DND-41 (cell line): ENCODE measurements at regions not wholly inside any gene's neighbourhood (a gene's known extent, or its start where the extent isn't known, plus 50 kb on each side); places are given as distances from the start of the nearest gene placed in this dataset.

ENCODE experiments used
- ATAC-seq: fragments of 200-7000 bp; cut with Tn5 transposase; 3 replicates; pipeline ENCODE4 v1.9.1; 2021; ENCODE audit warnings: low read depth; ENCODE audit not compliant: insufficient read depth
- DNase-seq: peaks from one replicate; pipeline ENCODE4 v3.0.0-alpha.2; 2020
- H2AFZ ChIP-seq: 2 replicates; pipeline ENCODE4 v1.6.0; 2012; ENCODE audit warnings: low read depth, low read length
- H3K27ac ChIP-seq: 2 replicates; pipeline ENCODE4 v1.5.1; 2012; ENCODE audit warnings: low read length, inconsistent platforms
- H3K27me3 ChIP-seq: fragments of 200-600 bp; sonication (generic); 2 replicates; pipeline ENCODE4 v1.6.0; 2012; ENCODE audit warnings: low read length, mild to moderate bottlenecking, inconsistent platforms; ENCODE audit not compliant: insufficient read depth, poor library complexity
- H3K36me3 ChIP-seq: 2 replicates; pipeline ENCODE4 v1.5.1; 2012; ENCODE audit warnings: low read length, inconsistent platforms; ENCODE audit not compliant: insufficient read depth
- H3K4me1 ChIP-seq: 2 replicates; pipeline ENCODE4 v1.5.1; 2012; ENCODE audit warnings: mild to moderate bottlenecking, low read length; ENCODE audit not compliant: insufficient read depth
- H3K4me2 ChIP-seq: 2 replicates; pipeline ENCODE4 v1.6.0; 2012; ENCODE audit warnings: mild to moderate bottlenecking, moderate library complexity, low read length, inconsistent platforms; ENCODE audit not compliant: insufficient read depth
- H3K4me3 ChIP-seq, 2 experiments: fragments of 200-600 bp in 1 of 2; shearing (Covaris generic) in 1 of 2; 2 replicates each; pipeline ENCODE4 v1.5.1; 2012 to 2016; ENCODE audit warnings: inconsistent platforms in 2 of 2, low read length in 2 of 2, mild to moderate bottlenecking in 2 of 2, low read depth in 1 of 2, moderate library complexity in 1 of 2
- H3K79me2 ChIP-seq: 2 replicates; pipeline ENCODE4 v1.6.0; 2012; ENCODE audit warnings: low read length, inconsistent platforms; ENCODE audit not compliant: insufficient read depth
- H3K9ac ChIP-seq: 2 replicates; pipeline ENCODE4 v1.6.0; 2012; ENCODE audit warnings: low read depth, mild to moderate bottlenecking, inconsistent platforms, low read length, moderate library complexity
- H3K9me3 ChIP-seq: 2 replicates; pipeline ENCODE4 v1.5.1; 2012; ENCODE audit warnings: low read length, moderate library complexity, mild to moderate bottlenecking, inconsistent platforms; ENCODE audit not compliant: insufficient read depth, severe bottlenecking
- H4K20me1 ChIP-seq: 2 replicates; pipeline ENCODE4 v1.6.0; 2012; ENCODE audit warnings: low read length; ENCODE audit not compliant: insufficient read depth
- CTCF ChIP-seq: IDR thresholded peaks from 2 replicates; pipeline ENCODE4 v1.5.1; 2012; ENCODE audit warnings: borderline replicate concordance, low read length, moderate library complexity, mild to moderate bottlenecking; ENCODE audit not compliant: poor library complexity, severe bottlenecking; ENCODE audit errors: extremely low read depth
- EZH2 ChIP-seq: IDR thresholded peaks from 3 replicates; pipeline ENCODE4 v1.6.1; 2012; ENCODE audit warnings: borderline replicate concordance, low read depth, mild to moderate bottlenecking, moderate library complexity, low read length, inconsistent platforms; ENCODE audit not compliant: severe bottlenecking

- H3K9ac ChIP-seq = no peak overlapping the region
- no peaks in the 10 kb centered on the region for H3K79me2 ChIP-seq
- TF ChIP-seq CTCF = no peak
- peaks cover 9% of the 10 kb centered on the region for H3K27me3 ChIP-seq
- no peak overlapping the region for H3K4me2 ChIP-seq
- H3K27ac ChIP-seq = no peak overlapping the region
- no peaks in the 10 kb centered on the region for H4K20me1 ChIP-seq
- H3K36me3 ChIP-seq = no peaks in the 10 kb centered on the region
- no peak overlapping the region for H3K4me3 ChIP-seq
- H2AFZ ChIP-seq = no peak overlapping the region
- DNase-seq (no peak), ATAC-seq (no peak)
- H3K9me3 ChIP-seq = no peaks in the 10 kb centered on the region
- 0 out of 2 replicates have a peak, but pooled peaks cover 3% of the 10 kb centered on the region for H3K4me1 ChIP-seq
Measured at GRCh38 chr16:73215678-73216377, 167.9 kb upstream of the ZFHX3 start.

- H3K79me2 ChIP-seq = no peaks in the 10 kb centered on the region
- no peak overlapping the region for H3K9ac ChIP-seq
- no peak overlapping the region for H2AFZ ChIP-seq
- no peak overlapping the region for H3K4me3 ChIP-seq
- H3K27ac ChIP-seq = no peak overlapping the region
- no peak for DNase-seq
- no peaks in the 10 kb centered on the region for H4K20me1 ChIP-seq
- no peak for TF ChIP-seq CTCF
- TF ChIP-seq EZH2 = no peak
- peaks cover 11% of the 10 kb centered on the region for H3K27me3 ChIP-seq
- ATAC-seq = no peak
- no peaks in the 10 kb centered on the region for H3K9me3 ChIP-seq
- no peak overlapping the region for H3K4me2 ChIP-seq
- H3K4me1 ChIP-seq = 0 out of 2 replicates have a peak, but pooled peaks cover 3% of the 10 kb centered on the region
- no peaks in the 10 kb centered on the region for H3K36me3 ChIP-seq
Measured at GRCh38 chr16:73214825-73215677, 167.1 kb upstream of the ZFHX3 start.

- H3K79me2 ChIP-seq = no peaks in the 10 kb centered on the region
- no peak overlapping the region for H2AFZ ChIP-seq
- H3K4me2 ChIP-seq = no peak overlapping the region
- H4K20me1 ChIP-seq = no peaks in the 10 kb centered on the region
- no peak overlapping the region for H3K4me3 ChIP-seq
- no peak for DNase-seq
- TF ChIP-seq CTCF (no peak), EZH2 (no peak)
- no peak for ATAC-seq
- no peak overlapping the region for H3K9ac ChIP-seq
- no peak overlapping the region for H3K27ac ChIP-seq
- peaks cover 14% of the 10 kb centered on the region for H3K27me3 ChIP-seq
- no peaks in the 10 kb centered on the region for H3K36me3 ChIP-seq
- 0 out of 2 replicates have a peak, but pooled peaks cover 3% of the 10 kb centered on the region for H3K4me1 ChIP-seq
- no peaks in the 10 kb centered on the region for H3K9me3 ChIP-seq
Measured at GRCh38 chr16:73213732-73214455, 166.0 kb upstream of the ZFHX3 start.
